ENCODE measurements at regions not wholly inside any gene's neighbourhood (a gene's known extent, or its start where the extent isn't known, plus 50 kb on each side); places are given as distances from the start of the nearest gene placed in this dataset.

DNA sequence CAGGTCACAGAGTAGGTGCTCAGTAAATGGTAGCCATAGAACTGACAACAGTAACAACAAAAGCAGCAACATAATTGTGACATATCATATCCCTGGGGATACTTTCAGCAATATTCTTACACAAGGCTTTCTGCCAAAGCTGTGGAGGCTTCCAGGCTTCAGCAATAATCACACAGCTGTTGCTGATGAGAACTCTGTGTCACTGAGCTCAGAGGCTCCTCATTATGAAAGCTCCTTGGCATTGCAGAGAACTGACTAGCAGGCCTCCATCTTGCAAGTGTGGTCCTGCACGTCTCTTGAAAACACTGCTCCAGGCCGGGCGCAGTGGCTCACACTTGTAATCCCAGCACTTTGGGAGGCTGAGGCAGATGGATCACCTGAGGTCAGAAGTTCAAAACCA is 97.3 kb upstream of the BTG1 start:
- no TSS peak for BruUV-seq (replicated peaks)
- intact Hi-C loops (cut with micrococcal nuclease; ENCODE audit: unreplicated experiment) = no loop called here
- no peak for FAIRE-seq
- RAD21 ChIA-PET (ENCODE audit: unreplicated experiment) = interaction anchor here (1.2 to 1.8 kb wide), 6 partner anchors 11 to 661 kb away, joined by 3 to 6 read pairs (median 3); partner anchors contain the start of gene BTG1
- Histone ChIP-seq H3K9ac (ENCODE audit: control insufficient read depth, insufficient read depth, low read length) (no peak overlapping the region), H3K79me2 (ENCODE audit: control insufficient read depth, insufficient read depth, low read length) (no peaks in the 10 kb centered on the region), H3K4me3 (no peak overlapping the region), H3K36me3 (ENCODE audit: control insufficient read depth in 2 of 2, insufficient read depth in 2 of 2, low read length in 1 of 2) (no peaks in the 10 kb centered on the region), H4K20me1 (ENCODE audit: control insufficient read depth, insufficient read depth) (no peaks in the 10 kb centered on the region), H3K27ac (ENCODE audit: control insufficient read depth, insufficient read depth) (no peak overlapping the region), H3K4me1 (ENCODE audit: control insufficient read depth, insufficient read depth, low read length) (no peaks in the 10 kb centered on the region), H3K9me3 (replicated peaks; ENCODE audit: control insufficient read depth, insufficient read depth, low read length) (no peaks in the 10 kb centered on the region), H2AFZ (ENCODE audit: control insufficient read depth, low read depth, low read length) (no peak overlapping the region), H3K27me3 (replicated peaks in 1 of 2; ENCODE audit: control insufficient read depth in 2 of 2, insufficient read depth in 2 of 2, low read length in 1 of 2) (no peaks in the 10 kb centered on the region), H3K4me2 (ENCODE audit: control insufficient read depth, insufficient read depth) (no peak overlapping the region)
- POLR2A ChIA-PET = no interaction called here
- no peak for DNase-seq (ENCODE audit: low read depth, low spot score)
- WGBS (ENCODE audit: insufficient coverage, insufficient replicate concordance, low lambda C conversion rate, missing lambda C conversion rate) = 98% methylated on average over 3 of the region's 3 CpGs
- in situ Hi-C loops (cut with MboI) = no loop called here
- CTCF ChIA-PET = interaction anchor here (0.9 to 1.6 kb wide), 2 partner anchors 71 to 431 kb away, joined by 3 to 4 read pairs; no protein-coding TSS in a partner anchor
- SMC1A ChIA-PET (ENCODE audit: uncharacterized antibody, unreplicated experiment) = interaction anchor here (0.9 to 2.2 kb wide), 5 partner anchors 9 to 121 kb away, joined by 3 to 7 read pairs (median 4); partner anchors contain the start of gene BTG1
- no peak for ATAC-seq
- TF ChIP-seq MXI1 (IDR thresholded peaks at IDR 0.05; ENCODE audit: low read depth, low read length) (no peak), JUND (IDR thresholded peaks at IDR 0.05; ENCODE audit: low read depth, low read length) (no peak), FOXM1 (IDR thresholded peaks at IDR 0.05; ENCODE audit: low read depth, low read length) (no peak), SMAD1 (IDR thresholded peaks at IDR 0.05; ENCODE audit: low read depth, partially characterized antibody) (no peak), ZZZ3 (IDR thresholded peaks at IDR 0.05; ENCODE audit: control insufficient read depth, insufficient read length, low read depth) (no peak), ZNF592 (IDR thresholded peaks at IDR 0.05) (no peak), STAT3 (IDR thresholded peaks at IDR 0.05; ENCODE audit: low read depth, low read length) (no peak), POLR2A (IDR thresholded peaks at IDR 0.05; ENCODE audit: low read depth, low read length) (no peak)
- TF ChIP-seq, protein P1, sequence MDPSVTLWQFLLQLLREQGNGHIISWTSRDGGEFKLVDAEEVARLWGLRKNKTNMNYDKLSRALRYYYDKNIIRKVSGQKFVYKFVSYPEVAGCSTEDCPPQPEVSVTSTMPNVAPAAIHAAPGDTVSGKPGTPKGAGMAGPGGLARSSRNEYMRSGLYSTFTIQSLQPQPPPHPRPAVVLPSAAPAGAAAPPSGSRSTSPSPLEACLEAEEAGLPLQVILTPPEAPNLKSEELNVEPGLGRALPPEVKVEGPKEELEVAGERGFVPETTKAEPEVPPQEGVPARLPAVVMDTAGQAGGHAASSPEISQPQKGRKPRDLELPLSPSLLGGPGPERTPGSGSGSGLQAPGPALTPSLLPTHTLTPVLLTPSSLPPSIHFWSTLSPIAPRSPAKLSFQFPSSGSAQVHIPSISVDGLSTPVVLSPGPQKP (IDR thresholded peaks at IDR 0.05; ENCODE audit: low read depth, low read length) = no peak
- TF ChIP-seq, protein P2, sequence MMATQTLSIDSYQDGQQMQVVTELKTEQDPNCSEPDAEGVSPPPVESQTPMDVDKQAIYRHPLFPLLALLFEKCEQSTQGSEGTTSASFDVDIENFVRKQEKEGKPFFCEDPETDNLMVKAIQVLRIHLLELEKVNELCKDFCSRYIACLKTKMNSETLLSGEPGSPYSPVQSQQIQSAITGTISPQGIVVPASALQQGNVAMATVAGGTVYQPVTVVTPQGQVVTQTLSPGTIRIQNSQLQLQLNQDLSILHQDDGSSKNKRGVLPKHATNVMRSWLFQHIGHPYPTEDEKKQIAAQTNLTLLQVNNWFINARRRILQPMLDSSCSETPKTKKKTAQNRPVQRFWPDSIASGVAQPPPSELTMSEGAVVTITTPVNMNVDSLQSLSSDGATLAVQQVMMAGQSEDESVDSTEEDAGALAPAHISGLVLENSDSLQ (IDR thresholded peaks at IDR 0.05) = no peak
- TF ChIP-seq, protein P3, sequence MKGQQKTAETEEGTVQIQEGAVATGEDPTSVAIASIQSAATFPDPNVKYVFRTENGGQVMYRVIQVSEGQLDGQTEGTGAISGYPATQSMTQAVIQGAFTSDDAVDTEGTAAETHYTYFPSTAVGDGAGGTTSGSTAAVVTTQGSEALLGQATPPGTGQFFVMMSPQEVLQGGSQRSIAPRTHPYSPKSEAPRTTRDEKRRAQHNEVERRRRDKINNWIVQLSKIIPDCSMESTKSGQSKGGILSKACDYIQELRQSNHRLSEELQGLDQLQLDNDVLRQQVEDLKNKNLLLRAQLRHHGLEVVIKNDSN (IDR thresholded peaks at IDR 0.05; ENCODE audit: borderline replicate concordance, extremely low read length, insufficient read depth, low read depth, low read length) = no peak

Measured in GM12878 (cell line).